Retinal pigment epithelial cell (primary cell): ENCODE measurements at regions not wholly inside any gene's neighbourhood (a gene's known extent, or its start where the extent isn't known, plus 50 kb on each side); places are given as distances from the start of the nearest gene placed in this dataset.

Experiments used
- DNase-seq: peaks from one replicate; pipeline ENCODE4 v3.0.0-alpha.2; 2010; ENCODE audit warnings: low read depth
- H3K4me3 ChIP-seq: 2 replicates; pipeline ENCODE4 v1.5.1; 2011; ENCODE audit warnings: mild to moderate bottlenecking, low read length, control low read depth, moderate library complexity
- CTCF ChIP-seq: conservative IDR thresholded peaks from 2 replicates; pipeline ENCODE4 v1.5.1; 2011; ENCODE audit warnings: low read depth, low read length, control low read depth, inconsistent platforms

DNA sequence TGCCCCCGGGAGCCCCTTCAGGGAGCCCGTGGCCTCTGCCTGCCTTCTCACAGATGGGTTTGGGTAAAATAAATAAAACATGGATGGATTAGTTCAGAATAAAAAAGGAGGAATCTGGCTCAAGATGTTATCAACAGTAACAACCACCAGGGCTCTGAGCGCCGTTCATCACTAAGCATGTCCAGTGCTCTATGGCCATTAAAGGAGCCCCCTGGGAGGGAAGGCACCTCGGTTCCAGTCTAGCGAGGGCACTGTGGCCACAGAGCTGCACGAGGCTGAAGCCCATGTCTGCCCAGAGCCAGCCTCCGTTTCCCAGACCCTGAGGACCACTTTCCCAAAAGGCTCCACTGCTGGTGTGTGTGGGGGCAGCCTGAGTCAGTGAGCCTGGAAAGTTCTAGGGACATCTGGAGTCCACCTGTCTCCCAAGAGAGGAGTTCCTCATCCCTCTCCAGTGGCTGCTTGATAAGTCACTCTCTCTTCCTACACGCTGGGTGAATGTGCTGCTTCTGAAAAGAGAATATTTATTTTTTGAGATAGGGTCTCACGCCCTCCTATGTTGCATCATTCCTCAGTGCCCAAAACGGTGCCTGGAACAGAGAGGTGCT is 614.6 kb downstream of the TBC1D22A start:
- TF ChIP-seq CTCF, result no peak
- no peak overlapping the region for H3K4me3 ChIP-seq
- DNase-seq, result no peak

GRCh38 chr22:47376322-47376700 is 613.9 kb downstream of the TBC1D22A start:
- DNase-seq, result no peak
- H3K4me3 ChIP-seq, result no peak overlapping the region
- TF ChIP-seq CTCF, result no peak

- no peak for TF ChIP-seq CTCF
Observed at GRCh38 chr22:47375621-47376321, 613.3 kb downstream of the TBC1D22A start.

DNA sequence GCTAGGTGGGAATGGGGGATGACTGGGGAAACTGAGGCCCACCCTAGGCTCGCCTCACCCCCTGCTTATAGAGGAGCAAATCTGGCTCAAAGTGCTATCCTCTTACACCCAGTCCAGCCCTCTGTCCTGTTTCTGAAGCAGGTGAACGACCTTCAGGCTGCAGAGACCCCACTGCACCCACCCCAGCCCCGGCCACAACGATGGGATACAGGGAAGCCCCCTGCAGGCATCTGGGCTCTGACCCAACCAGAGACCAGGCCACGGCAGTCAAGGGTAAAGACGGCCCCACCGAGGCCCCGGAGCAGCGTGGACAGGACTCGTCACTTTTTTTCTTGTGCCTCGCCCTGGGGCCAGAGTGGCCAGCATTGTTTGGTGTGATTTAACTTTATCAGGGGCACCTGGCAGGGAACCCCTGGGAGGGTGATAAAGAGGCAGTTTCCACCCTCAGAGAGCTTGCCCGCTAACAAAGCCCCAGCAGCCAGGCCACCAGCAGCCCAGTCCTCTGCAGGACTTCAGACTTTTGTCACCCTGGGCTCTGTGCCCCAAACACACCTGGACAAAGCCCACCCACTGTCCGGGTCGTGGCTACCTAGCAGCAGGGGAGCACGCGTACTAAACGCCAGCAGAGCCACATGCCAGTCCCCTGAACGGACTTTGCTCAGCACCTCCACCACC is 612.6 kb downstream of the TBC1D22A start:
- no peak for TF ChIP-seq CTCF
- H3K4me3 ChIP-seq, result no peak overlapping the region
- DNase-seq, result no peak

More at GRCh38 chr22:47375621-47376321, 613.3 kb downstream of the TBC1D22A start:
- H3K4me3 ChIP-seq, result no peak overlapping the region
- DNase-seq, result no peak

DNA sequence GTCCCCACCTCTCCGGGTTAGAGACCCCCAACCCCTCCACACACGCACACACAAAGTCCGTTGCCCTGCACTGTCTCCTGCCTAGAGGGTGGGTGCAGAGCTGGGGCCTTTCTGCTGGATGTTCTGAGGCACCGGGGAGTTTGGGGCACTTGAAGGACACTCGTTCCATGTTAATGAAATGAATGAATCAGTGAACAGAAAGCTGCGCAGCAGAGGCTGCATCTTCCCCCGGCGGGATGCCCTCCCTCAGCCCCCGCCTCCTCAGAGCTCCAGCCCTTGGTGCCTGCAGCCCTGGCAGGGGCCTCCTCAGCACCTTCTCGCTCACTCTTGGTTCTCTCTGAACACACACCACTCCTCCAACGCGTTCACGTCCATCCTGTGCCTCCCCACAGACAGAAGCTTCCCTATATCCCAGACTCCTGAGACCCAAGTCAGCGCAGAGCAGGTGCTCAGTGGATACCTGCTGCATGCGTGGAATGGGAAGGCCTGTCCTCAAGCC is 611.9 kb downstream of the TBC1D22A start:
- no peak overlapping the region for H3K4me3 ChIP-seq
- TF ChIP-seq CTCF, result no peak
- DNase-seq, result no peak

GRCh38 chr22:47373648-47374272 is 611.3 kb downstream of the TBC1D22A start:
- H3K4me3 ChIP-seq, result no peak overlapping the region
- TF ChIP-seq CTCF, result no peak
- DNase-seq, result no peak
